HCT116 (cell line): ENCODE measurements at regions not wholly inside any gene's neighbourhood (a gene's known extent, or its start where the extent isn't known, plus 50 kb on each side); places are given as distances from the start of the nearest gene placed in this dataset.

ENCODE experiments used
- CEBPB ChIP-seq: IDR thresholded peaks from 2 replicates; pipeline ENCODE4 v1.6.1; 2012; ENCODE audit warnings: low read depth
- CTCF ChIP-seq, 3 experiments: fragments of 200-600 bp in 1 of 3; sonication (generic) in 1 of 3; IDR thresholded peaks in 2 of 3; conservative IDR thresholded peaks in 1 of 3; 2 replicates each; pipeline ENCODE4 v1.5.1; 2012 to 2017; ENCODE audit warnings: low read depth in 2 of 3, low read length in 2 of 3, antibody characterized with exemption in 1 of 3, borderline replicate concordance in 1 of 3, control low read depth in 1 of 3, mild to moderate bottlenecking in 1 of 3, mixed read lengths in 1 of 3, mixed run types in 1 of 3, moderate library complexity in 1 of 3; ENCODE audit not compliant: insufficient read depth in 1 of 3
- EZH2 ChIP-seq: fragments of 200-600 bp; sonication (generic); IDR thresholded peaks from 2 replicates; pipeline ENCODE4 v1.6.1; 2017; ENCODE audit warnings: antibody characterized with exemption, mixed run types
- POLR2A ChIP-seq: IDR thresholded peaks from 2 replicates; pipeline ENCODE4 v1.7.0; 2011; ENCODE audit warnings: borderline replicate concordance; ENCODE audit not compliant: insufficient read depth, insufficient read length; ENCODE audit errors: extremely low read depth
- SRF ChIP-seq: IDR thresholded peaks from 2 replicates; pipeline ENCODE4 v1.6.1; 2012; ENCODE audit warnings: low read depth

- TF ChIP-seq CTCF (IDR thresholded peaks at IDR 0.05 in 2 of 3, conservative IDR thresholded peaks at IDR 0.05 in 1 of 3; ENCODE audit: borderline replicate concordance in 1 of 3, insufficient read depth in 1 of 3, low read depth in 2 of 3, low read length in 2 of 3) (no peak), EZH2 (no peak), CEBPB (no peak), SRF (no peak), POLR2A (no peak)
These were observed 138.8 kb upstream of the RAB4A start for GRCh38 chr1:229132106-229132443.
